ENCODE measurements at regions not wholly inside any gene's neighbourhood (a gene's known extent, or its start where the extent isn't known, plus 50 kb on each side); places are given as distances from the start of the nearest gene placed in this dataset.
"Not testable (repeated sequence)": the region's sequence is repeated elsewhere in the genome, so short reads cannot be mapped to it uniquely, and the experiment has no call there.

DNA sequence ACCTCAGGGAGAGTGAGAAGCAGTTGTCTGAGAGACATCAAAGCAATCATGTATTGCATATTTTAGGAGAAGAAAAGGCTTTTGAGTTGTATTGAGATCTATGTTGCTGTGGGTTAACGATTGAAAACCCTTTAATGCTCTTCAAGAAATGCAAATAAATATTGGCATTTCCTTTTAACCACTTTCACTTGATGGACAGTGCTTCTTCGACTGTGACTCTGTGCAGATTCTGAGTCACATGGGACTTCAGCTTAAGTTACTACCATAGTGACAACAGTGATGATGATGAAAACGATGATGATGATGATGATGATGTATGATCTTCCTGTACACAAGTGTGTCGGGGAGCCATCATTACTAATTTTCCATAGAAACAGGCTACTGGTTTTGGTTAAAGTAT is 181.8 kb downstream of the AKAIN1 start:
- no peak for DNase-seq

DNA sequence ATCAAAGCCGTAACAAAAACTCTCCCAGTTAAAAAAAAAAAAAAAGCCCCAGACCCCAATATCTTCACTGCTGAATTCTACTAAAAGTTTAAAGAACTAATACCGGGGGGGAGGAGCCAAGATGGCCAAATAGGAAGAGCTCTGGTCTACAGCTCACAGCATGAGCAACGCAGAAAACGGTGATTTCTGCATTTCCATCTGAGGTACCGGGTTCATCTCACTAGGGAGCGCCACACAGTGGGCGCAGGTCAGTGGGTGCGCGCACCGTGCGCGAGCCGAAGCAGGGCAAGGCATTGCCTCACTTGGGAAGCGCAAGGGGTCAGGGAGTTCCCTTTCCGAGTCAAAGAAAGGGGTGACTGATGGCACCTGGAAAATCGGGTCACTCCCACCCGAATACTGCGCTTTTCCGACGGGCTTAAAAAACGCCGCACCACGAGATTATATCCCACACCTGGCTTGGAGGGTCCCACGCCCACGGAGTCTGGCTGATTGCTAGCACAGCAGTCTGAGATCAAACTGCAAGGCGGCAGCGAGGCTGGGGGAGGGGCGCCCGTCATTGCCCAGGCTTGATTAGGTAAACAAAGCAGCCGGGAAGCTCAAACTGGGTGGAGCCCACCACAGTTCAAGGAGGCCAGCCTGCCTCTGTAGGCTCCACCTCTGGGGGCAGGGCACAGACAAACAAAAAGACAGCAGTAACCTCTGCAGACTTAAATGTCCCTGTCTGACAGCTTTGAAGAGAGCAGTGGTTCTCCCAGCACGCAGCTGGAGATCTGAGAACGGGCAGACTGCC is 192.8 kb downstream of the AKAIN1 start:
- not testable (repeated sequence) for DNase-seq

DNA sequence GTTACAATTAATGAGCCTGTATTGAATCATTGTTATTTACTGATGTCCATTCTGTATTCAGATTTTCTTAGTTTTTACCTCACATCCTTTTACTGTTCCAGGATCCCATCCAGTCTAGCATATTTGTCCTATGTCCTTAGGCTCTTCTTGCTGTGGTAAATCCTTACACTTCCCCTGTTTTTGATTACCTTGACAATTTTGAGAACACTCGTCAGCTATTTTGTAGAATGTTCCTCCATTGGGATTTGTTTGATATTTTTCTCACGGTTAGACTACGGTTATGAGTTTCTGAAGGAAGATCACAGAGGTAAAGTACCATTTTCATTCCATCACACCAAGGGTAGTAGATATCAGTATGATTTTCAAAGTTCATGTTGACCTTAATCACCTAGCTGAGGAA is 202.3 kb downstream of the AKAIN1 start:
- no peak for DNase-seq

GRCh38 chr18:4987452-4988405 is 209.3 kb downstream of the AKAIN1 start:
- no peak for DNase-seq

GRCh38 chr18:4986677-4987076 is 210.4 kb downstream of the AKAIN1 start:
- no peak for DNase-seq

DNA sequence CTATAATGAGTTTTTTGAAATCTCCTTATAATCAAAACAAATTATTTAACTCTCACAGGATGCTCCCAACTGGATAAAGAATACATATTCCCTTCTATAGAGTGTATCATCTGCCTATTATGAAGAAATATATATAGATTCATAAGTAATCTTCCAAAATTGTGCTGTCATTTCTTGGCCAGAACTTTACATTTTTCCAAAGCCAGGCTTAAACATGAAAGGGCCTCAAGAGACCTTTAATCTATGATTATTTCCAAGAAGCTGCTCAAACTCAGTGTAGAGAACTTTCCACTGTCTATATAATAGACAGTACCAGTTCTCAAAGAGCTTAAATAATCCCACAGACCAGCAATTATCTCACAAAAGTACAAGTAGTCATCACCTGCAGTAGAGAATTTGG is 211.0 kb downstream of the AKAIN1 start:
- DNase-seq: no peak

GRCh38 chr18:4961121-4961909 is 235.7 kb downstream of the AKAIN1 start:
- DNase-seq: no peak

DNA sequence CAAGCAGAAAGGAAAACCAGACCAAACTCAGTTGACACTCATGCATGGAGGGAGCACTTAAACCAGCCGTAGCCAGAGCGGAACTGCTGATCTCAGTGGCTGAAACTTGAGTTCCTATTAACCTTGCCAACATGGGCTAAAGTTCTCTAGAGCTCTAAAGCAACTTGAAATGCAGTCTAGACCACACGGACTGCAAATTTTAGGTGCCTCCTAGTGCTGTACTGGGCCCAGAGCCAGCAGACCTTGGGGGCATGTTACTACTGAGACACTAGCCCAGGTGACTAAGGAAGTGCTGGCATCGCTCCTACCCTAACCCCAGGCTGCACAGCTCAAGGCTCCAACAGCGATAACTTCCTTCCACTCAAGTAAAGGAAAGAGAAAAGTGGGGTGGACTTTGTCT is 236.5 kb downstream of the AKAIN1 start:
- DNase-seq: no peak

- DNase-seq: no peak
Observed at GRCh38 chr18:4931209-4931608, 265.8 kb downstream of the AKAIN1 start.

- no peak for DNase-seq
Observed at GRCh38 chr18:4921548-4921947, 275.5 kb downstream of the AKAIN1 start.

- not testable (repeated sequence) for DNase-seq
Observed at GRCh38 chr18:4917509-4917908, 279.5 kb downstream of the AKAIN1 start.

GRCh38 chr18:4908328-4908727 is 288.7 kb downstream of the AKAIN1 start:
- DNase-seq: no peak

DNA sequence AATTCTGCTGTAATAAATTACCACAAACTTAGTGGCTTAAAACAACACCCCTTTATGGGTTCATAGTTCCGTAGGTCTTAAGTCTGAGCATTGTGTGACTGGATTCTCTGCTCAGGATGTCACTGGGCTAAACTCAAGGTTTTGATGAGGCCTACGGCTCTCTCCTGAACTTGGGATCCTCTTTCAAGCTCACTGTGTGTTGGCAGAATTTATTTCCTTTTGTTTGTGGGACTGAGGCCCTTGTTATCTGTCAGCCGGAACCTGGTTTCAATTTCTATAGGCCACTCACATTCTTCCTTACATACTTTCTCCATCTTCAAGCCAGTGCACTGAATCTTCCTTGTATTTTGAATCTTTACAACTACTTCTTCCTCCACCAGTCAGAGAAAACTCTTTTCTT is 290.2 kb downstream of the AKAIN1 start:
- no peak for DNase-seq

DNA sequence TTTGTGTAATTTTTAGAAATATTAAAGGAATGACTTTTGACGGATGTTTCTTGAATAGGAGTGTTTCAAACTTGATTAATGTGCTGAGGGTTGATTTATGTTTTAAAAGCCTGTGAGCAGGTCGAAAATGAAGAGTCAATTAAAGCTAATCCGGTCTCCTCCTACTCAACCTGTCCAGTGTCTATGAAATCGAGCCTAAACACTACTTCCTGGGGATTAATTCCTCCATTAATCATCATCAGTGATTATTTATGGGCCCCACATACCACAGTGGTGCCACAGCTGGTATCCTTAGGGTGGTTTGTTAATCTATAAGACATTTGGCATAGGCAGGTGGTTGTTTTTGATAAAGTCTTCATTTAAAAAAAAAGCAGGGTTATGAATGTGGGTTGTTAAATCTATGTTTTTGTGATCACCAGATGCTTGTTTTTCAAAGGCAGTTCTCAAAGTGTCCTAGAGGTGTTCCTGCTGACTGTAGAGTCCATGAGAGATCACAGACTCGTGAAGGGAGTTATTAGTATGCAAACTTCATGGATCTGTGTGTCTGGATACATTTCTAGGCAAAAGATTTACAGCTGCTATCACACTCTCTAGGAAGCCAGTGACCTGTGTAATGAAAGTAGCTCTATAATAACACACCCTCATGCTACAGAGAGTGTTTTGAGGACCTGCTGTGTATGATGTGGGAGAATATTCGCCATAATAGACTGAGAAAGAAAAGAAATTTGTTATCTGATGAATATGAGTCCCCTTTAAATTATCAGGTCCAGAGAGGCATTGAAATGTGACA is 308.6 kb downstream of the AKAIN1 start:
- no peak for DNase-seq

DNA sequence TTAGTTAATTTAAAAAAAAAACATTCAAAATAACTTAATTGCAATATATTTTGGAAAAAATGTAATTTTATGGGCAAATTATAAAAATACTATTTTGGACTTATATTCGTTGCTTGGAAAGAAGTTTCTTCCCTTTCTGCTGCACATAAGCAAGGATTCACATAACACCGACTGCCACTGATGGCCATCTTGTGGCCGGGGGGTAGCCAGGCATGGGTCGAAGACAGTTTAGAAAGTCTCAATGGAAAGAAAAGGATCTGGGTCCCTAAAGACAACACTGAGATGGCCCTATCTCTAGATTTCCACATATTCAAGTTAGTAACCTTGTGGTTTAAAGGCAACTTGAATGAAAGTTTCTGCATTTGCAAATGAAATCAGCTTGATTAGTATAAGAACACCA is 318.6 kb downstream of the AKAIN1 start:
- DNase-seq: no peak

GRCh38 chr18:4871197-4871596 is 325.9 kb downstream of the AKAIN1 start:
- DNase-seq: no peak

- DNase-seq: no peak
Observed at GRCh38 chr18:4870177-4870773, 326.8 kb downstream of the AKAIN1 start.

DNA sequence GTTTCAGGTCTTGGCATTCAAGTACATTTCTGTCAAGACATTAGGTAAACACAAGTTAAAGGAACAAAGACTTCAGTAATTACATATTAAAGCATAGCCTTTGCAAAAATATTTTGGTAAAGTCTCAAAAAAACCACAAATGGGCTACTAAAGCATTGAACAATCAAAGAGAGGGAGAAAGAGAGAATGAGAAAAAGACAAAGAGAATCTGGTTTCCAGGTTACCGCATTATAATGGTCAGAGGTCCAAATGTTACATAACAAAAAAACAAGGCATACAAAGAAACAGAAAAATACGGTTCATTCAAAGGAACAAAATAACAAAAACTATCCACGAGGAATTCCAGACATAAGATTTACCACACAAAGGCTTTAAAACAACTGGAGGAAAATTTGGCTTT is 327.9 kb downstream of the AKAIN1 start:
- no peak for DNase-seq

GRCh38 chr18:4858379-4859127 is 338.5 kb downstream of the AKAIN1 start:
- no peak for DNase-seq

DNA sequence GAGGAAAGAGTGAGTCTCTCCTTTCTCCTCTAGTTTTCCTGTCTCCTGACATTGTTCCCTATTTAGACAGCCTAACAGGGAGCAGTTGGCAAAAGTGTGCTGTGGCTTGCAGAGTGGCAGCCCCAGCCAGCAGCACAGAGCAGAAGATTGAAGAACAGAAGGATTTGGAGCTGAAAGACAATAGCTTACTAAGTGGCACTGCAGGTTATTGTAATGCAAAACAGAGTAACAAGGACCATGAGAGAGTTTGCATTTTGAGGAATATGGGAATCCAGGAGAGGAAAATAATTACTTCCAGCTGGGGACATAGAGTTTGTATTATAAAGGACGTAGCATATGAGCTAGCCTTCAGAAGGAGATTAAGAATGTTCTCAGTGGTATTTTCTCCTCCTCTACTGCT is 342.4 kb downstream of the AKAIN1 start:
- no peak for DNase-seq

GRCh38 chr18:4851301-4851976 is 345.6 kb downstream of the AKAIN1 start:
- DNase-seq: no peak
